ENCODE measurements at regions not wholly inside any gene's neighbourhood (a gene's known extent, or its start where the extent isn't known, plus 50 kb on each side); places are given as distances from the start of the nearest gene placed in this dataset.

DNA sequence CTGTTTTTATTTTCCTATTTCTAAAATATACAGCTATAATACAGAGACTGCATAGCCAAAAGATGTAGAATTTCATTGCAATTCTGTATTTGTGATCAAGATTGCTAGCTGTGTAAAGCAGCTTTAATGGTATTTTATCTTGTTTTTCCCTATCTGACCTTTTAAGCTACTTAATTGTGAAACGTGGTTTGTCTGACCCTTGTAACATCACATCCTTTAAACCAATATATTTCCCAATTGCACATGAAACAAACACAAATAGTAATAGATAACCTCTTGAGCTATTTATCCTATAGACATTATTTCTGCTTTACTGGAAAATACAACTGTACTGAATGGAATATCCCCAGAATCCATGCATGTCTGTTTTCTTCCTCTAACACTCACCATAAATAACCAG, 112.2 kb upstream of the PLPPR4 start:
- Mint-ChIP-seq H3K4me1 (no peaks in the 10 kb centered on the region), H3K4me3 (no peak overlapping the region), H3K27me3 (peaks cover 4% of the 10 kb centered on the region), H3K9me3 (ENCODE audit: insufficient read depth) (no peaks in the 10 kb centered on the region), H3K27ac (no peak overlapping the region)
- DNase-seq (no peak), ATAC-seq (ENCODE audit: low read depth) (no peak)
- TF ChIP-seq, protein P1, sequence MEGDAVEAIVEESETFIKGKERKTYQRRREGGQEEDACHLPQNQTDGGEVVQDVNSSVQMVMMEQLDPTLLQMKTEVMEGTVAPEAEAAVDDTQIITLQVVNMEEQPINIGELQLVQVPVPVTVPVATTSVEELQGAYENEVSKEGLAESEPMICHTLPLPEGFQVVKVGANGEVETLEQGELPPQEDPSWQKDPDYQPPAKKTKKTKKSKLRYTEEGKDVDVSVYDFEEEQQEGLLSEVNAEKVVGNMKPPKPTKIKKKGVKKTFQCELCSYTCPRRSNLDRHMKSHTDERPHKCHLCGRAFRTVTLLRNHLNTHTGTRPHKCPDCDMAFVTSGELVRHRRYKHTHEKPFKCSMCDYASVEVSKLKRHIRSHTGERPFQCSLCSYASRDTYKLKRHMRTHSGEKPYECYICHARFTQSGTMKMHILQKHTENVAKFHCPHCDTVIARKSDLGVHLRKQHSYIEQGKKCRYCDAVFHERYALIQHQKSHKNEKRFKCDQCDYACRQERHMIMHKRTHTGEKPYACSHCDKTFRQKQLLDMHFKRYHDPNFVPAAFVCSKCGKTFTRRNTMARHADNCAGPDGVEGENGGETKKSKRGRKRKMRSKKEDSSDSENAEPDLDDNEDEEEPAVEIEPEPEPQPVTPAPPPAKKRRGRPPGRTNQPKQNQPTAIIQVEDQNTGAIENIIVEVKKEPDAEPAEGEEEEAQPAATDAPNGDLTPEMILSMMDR (IDR thresholded peaks at IDR 0.05), result no peak
- no peak for TF ChIP-seq EZH2 (IDR thresholded peaks at IDR 0.05; ENCODE audit: borderline replicate concordance, insufficient read depth, low read depth, low read length, poor library complexity, severe bottlenecking)
- Histone ChIP-seq H3K27me3 (replicated peaks in 1 of 4; ENCODE audit: control extremely low read depth in 1 of 4, control insufficient read depth in 3 of 4, insufficient read depth in 4 of 4, low read length in 3 of 4) (no peaks in the 10 kb centered on the region), H4K20me1 (ENCODE audit: control insufficient read depth, insufficient read depth, low read length, poor library complexity, severe bottlenecking) (no peaks in the 10 kb centered on the region), H3K4me2 (replicated peaks; ENCODE audit: low read depth, low read length, poor library complexity, severe bottlenecking) (no peak overlapping the region), H3K27ac (ENCODE audit: low read length in 2 of 2) (no peak overlapping the region), H3K4me1 (ENCODE audit: control insufficient read depth in 2 of 2, insufficient read depth in 2 of 2, low read length in 2 of 2) (no peaks in the 10 kb centered on the region), H3K9ac (ENCODE audit: low read length) (no peak overlapping the region), H2AFZ (ENCODE audit: insufficient read depth, low read depth, low read length, poor library complexity, severe bottlenecking) (no peak overlapping the region), H3K79me2 (ENCODE audit: control insufficient read depth, insufficient read depth, low read length) (no peaks in the 10 kb centered on the region), H3K9me3 (ENCODE audit: control extremely low read depth in 1 of 3, control insufficient read depth in 2 of 3, insufficient read depth in 1 of 3, low read length in 2 of 3) (no peaks in the 10 kb centered on the region), H3K4me3 (ENCODE audit: control extremely low read depth in 1 of 5, extremely low read depth in 1 of 5, insufficient read depth in 1 of 5, low read depth in 2 of 5, low read length in 4 of 5) (no peak overlapping the region), H3K36me3 (replicated peaks in 1 of 2; ENCODE audit: control extremely low read depth in 1 of 2, control insufficient read depth in 1 of 2, extremely low read depth in 1 of 2, insufficient read depth in 2 of 2, low read length in 1 of 2) (no peaks in the 10 kb centered on the region)
- no CpG with 5 or more reads among the region's 1 CpG for WGBS (ENCODE audit: insufficient coverage)
- CTCF ChIA-PET, result no interaction called here
- POLR2A ChIA-PET, result no interaction called here
- intact Hi-C loops (cut with micrococcal nuclease), result no loop called here

DNA sequence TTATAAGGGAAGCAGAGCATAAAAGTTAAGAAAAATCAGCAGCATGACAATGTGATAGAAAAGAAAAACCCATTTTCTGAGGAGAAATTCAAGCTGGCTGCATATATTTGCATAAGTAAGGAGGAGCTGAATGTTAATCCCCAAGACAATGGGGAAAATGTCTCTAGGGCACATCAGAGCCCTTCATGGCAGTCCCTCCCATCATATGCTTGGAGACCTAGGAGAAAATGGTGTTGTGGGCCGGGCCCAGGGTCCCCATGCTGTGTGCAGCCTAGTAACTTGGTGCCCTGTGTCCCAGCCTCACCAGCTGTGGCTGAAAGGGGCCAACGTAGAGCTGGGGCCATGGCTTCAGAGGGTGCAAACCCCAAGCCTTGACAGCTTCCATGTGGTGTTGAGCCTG, 100.6 kb upstream of the PLPPR4 start:
- Mint-ChIP-seq H3K4me1 (no peaks in the 10 kb centered on the region), H3K27me3 (no peaks in the 10 kb centered on the region), H3K27ac (no peak overlapping the region), H3K4me3 (no peak overlapping the region), H3K9me3 (ENCODE audit: insufficient read depth) (no peaks in the 10 kb centered on the region)
- no peaks in the 10 kb centered on the region for H3K4me1 ChIP-seq (ENCODE audit: control insufficient read depth in 2 of 2, insufficient read depth in 2 of 2, low read length in 2 of 2)
- no peak for TF ChIP-seq EZH2 (IDR thresholded peaks at IDR 0.05; ENCODE audit: borderline replicate concordance, insufficient read depth, low read depth, low read length, poor library complexity, severe bottlenecking)
- TF ChIP-seq, protein P1 (IDR thresholded peaks at IDR 0.05), result no peak
- intact Hi-C loops (cut with micrococcal nuclease), result no loop called here
- 64% methylated on average over 2 of the region's 2 CpGs for WGBS (ENCODE audit: insufficient coverage)
- ChIA-PET CTCF (no interaction called here), POLR2A (no interaction called here)
- no peak overlapping the region for H3K9ac ChIP-seq (ENCODE audit: low read length)
- no peak overlapping the region for H2AFZ ChIP-seq (ENCODE audit: insufficient read depth, low read depth, low read length, poor library complexity, severe bottlenecking)
- peaks cover 0 to 10% (median 0%) of the 10 kb centered on the region in 3 donors for H3K9me3 ChIP-seq (ENCODE audit: control extremely low read depth in 1 of 3, control insufficient read depth in 2 of 3, insufficient read depth in 1 of 3, low read length in 2 of 3)
- no peaks in the 10 kb centered on the region for H4K20me1 ChIP-seq (ENCODE audit: control insufficient read depth, insufficient read depth, low read length, poor library complexity, severe bottlenecking)
- DNase-seq (no peak), ATAC-seq (ENCODE audit: low read depth) (no peak)
- H3K4me3 ChIP-seq (ENCODE audit: control extremely low read depth in 1 of 5, extremely low read depth in 1 of 5, insufficient read depth in 1 of 5, low read depth in 2 of 5, low read length in 4 of 5), result no peak overlapping the region
- no peaks in the 10 kb centered on the region for H3K27me3 ChIP-seq (replicated peaks in 1 of 4; ENCODE audit: control extremely low read depth in 1 of 4, control insufficient read depth in 3 of 4, insufficient read depth in 4 of 4, low read length in 3 of 4)
- no peaks in the 10 kb centered on the region for H3K36me3 ChIP-seq (replicated peaks in 1 of 2; ENCODE audit: control extremely low read depth in 1 of 2, control insufficient read depth in 1 of 2, extremely low read depth in 1 of 2, insufficient read depth in 2 of 2, low read length in 1 of 2)
- H3K79me2 ChIP-seq (ENCODE audit: control insufficient read depth, insufficient read depth, low read length), result no peaks in the 10 kb centered on the region
- no peak overlapping the region for H3K27ac ChIP-seq (ENCODE audit: low read length in 2 of 2)
- H3K4me2 ChIP-seq (replicated peaks; ENCODE audit: low read depth, low read length, poor library complexity, severe bottlenecking), result no peak overlapping the region

Data from B cell (primary cell).